ENCODE measurements at regions not wholly inside any gene's neighbourhood (a gene's known extent, or its start where the extent isn't known, plus 50 kb on each side); places are given as distances from the start of the nearest gene placed in this dataset.
"Not testable (repeated sequence)": the region's sequence is repeated elsewhere in the genome, so short reads cannot be mapped to it uniquely, and the experiment has no call there.

DNA sequence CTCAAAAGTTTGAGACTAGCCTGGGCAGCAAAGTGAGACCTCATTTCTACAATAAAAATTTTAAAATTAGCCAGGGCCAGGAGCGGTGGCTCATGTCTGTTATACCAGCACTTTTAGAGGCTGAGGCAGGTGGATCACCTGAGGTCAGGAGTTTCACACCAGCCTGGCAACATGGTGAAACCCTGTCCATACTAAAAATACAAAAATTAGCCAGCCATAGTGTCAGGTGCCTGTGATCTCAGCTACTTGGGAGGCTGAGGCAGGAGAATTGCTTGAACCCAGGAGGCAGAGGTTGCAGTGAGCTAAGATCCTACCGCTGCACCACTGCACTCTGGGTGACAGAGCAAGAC is 85.1 kb upstream of the MAP4 start:
- peaks cover 18% of the 10 kb centered on the region for H3K4me1 ChIP-seq (replicated peaks)
- H3K27ac ChIP-seq: peak overlapping the region; percentile 60; the same call in 1 of the 2 replicates
- H3K27me3 ChIP-seq (replicated peaks); H3K4me3 ChIP-seq; H3K36me3 ChIP-seq; DNase-seq (ENCODE audit: low read depth in 1 of 2, low spot score in 2 of 2); H3K9me3 ChIP-seq (replicated peaks): not testable (repeated sequence)

- Histone ChIP-seq H3K27me3 (replicated peaks) (no peaks in the 10 kb centered on the region), H3K4me3 (no peak overlapping the region), H3K27ac (no peak overlapping the region), H3K36me3 (peaks cover 4% of the 10 kb centered on the region; the same call in 1 of the 2 replicates), H3K9me3 (replicated peaks) (no peaks in the 10 kb centered on the region), H3K4me1 (replicated peaks) (peaks cover 11% of the 10 kb centered on the region)
- no peak for DNase-seq (ENCODE audit: low read depth in 1 of 2, low spot score in 2 of 2)
These were observed 76.1 kb upstream of the MAP4 start for GRCh38 chr3:48092270-48092669.

- Histone ChIP-seq H3K27me3 (replicated peaks) (no peaks in the 10 kb centered on the region), H3K4me3 (no peak overlapping the region), H3K4me1 (replicated peaks) (peaks cover 30% of the 10 kb centered on the region), H3K36me3 (peaks cover 10% of the 10 kb centered on the region; the same call in 1 of the 2 replicates), H3K27ac (peak overlapping the region; percentile 95), H3K9me3 (replicated peaks) (no peaks in the 10 kb centered on the region)
- DNase-seq (ENCODE audit: low read depth in 1 of 2, low spot score in 2 of 2): peak in 1 of 2 experiments; percentile 44
These were observed 74.1 kb upstream of the MAP4 start for GRCh38 chr3:48090166-48090939.

DNA sequence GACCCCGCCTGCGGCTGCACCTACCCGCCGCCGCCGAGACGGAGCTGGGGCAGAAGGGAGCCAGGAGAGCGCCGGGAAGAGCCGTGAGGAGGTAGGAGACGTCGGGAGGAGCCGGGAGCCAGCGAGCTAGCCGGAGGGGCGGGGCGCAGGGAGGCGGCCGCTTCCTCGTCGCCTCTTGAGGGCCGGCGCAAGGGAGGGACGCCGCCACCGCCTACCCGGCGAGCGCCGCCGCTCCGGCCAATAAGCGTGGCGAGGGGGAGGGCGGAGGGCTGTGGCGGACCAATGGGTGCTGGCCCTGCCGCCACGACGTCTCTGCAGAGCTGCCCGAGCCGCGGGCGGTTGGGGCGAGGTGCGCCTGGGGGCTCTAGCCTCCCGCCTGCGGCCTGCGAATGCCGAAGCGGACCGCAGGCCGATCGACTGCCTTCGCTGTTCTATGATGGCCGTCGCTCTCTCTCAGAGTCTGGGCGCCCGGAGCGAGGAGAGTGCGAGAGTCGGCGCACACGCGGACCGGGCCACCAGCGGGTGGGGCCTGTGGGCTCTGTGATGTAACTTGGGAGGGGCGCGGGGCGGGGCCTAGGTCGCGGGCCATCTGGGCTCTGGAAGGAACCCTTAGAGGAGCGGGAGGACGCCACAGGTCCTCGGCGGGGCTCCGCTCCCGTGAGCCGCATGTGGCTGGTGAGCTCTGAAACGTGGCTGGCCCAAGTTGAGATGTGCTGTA is 72.7 kb upstream of the MAP4 start:
- no peaks in the 10 kb centered on the region for H3K9me3 ChIP-seq (replicated peaks)
- no peaks in the 10 kb centered on the region for H3K27me3 ChIP-seq (replicated peaks)
- peaks cover 11% of the 10 kb centered on the region; the same call in 1 of the 2 replicates for H3K36me3 ChIP-seq
- peak overlapping the region; percentile 95 for H3K27ac ChIP-seq
- peaks cover 30% of the 10 kb centered on the region for H3K4me1 ChIP-seq (replicated peaks)
- peak; percentile 96 to 99 for DNase-seq (ENCODE audit: low read depth in 1 of 2, low spot score in 2 of 2)
- peak overlapping the region; percentile 72 for H3K4me3 ChIP-seq

GRCh38 chr3:48088056-48088748 is 72.0 kb upstream of the MAP4 start:
- peak in 1 of 2 experiments; percentile 51 for DNase-seq (ENCODE audit: low read depth in 1 of 2, low spot score in 2 of 2)
- no peaks in the 10 kb centered on the region for H3K27me3 ChIP-seq (replicated peaks)
- peak overlapping the region; percentile 72 for H3K4me3 ChIP-seq
- peak overlapping the region; percentile 95 for H3K27ac ChIP-seq
- no peaks in the 10 kb centered on the region for H3K9me3 ChIP-seq (replicated peaks)
- peaks cover 18% of the 10 kb centered on the region; the same call in 1 of the 2 replicates for H3K36me3 ChIP-seq
- H3K4me1 ChIP-seq (replicated peaks): peaks cover 30% of the 10 kb centered on the region

GRCh38 chr3:48086705-48087104 is 70.5 kb upstream of the MAP4 start:
- H3K4me1 ChIP-seq (replicated peaks): peaks cover 34% of the 10 kb centered on the region
- H3K27ac ChIP-seq: peak overlapping the region; percentile 95
- peak overlapping the region; percentile 72 for H3K4me3 ChIP-seq
- no peaks in the 10 kb centered on the region for H3K27me3 ChIP-seq (replicated peaks)
- H3K36me3 ChIP-seq: peaks cover 26% of the 10 kb centered on the region
- no peaks in the 10 kb centered on the region for H3K9me3 ChIP-seq (replicated peaks)
- DNase-seq (ENCODE audit: low read depth in 1 of 2, low spot score in 2 of 2): peak in 1 of 2 experiments; percentile 65

DNA sequence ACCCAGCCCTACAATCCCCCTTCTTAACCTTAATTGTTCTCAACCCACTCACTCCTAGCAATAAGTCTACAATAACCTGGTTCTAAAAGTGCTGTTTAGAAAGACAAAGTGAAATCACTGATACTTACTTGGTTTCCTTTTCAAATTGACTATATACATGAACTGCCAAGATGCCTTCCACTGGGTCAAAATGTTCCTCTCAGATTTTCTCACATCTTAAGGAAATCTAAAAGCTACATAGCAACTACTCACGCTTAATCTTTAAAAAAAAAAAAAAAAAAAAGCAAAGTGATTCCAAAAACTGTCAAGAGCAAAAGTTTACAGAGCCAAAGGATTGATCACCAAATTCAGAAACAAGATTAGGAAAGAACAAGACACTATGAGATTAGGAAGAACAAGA is 68.7 kb upstream of the MAP4 start:
- DNase-seq (ENCODE audit: low read depth in 1 of 2, low spot score in 2 of 2): no peak
- Histone ChIP-seq H3K36me3 (peaks cover 37% of the 10 kb centered on the region), H3K27me3 (replicated peaks) (no peaks in the 10 kb centered on the region), H3K4me3 (no peak overlapping the region), H3K9me3 (replicated peaks) (no peaks in the 10 kb centered on the region), H3K27ac (no peak overlapping the region), H3K4me1 (replicated peaks) (peaks cover 27% of the 10 kb centered on the region)

GRCh38 chr3:48084170-48084569 is 68.0 kb upstream of the MAP4 start:
- Histone ChIP-seq H3K4me1 (replicated peaks) (peaks cover 23% of the 10 kb centered on the region), H3K36me3 (peaks cover 42% of the 10 kb centered on the region), H3K9me3 (replicated peaks) (no peaks in the 10 kb centered on the region), H3K27ac (no peak overlapping the region), H3K4me3 (no peak overlapping the region), H3K27me3 (replicated peaks) (no peaks in the 10 kb centered on the region)
- no peak for DNase-seq (ENCODE audit: low read depth in 1 of 2, low spot score in 2 of 2)

- no peak for DNase-seq (ENCODE audit: low read depth in 1 of 2, low spot score in 2 of 2)
- H3K36me3 ChIP-seq: peaks cover 51% of the 10 kb centered on the region
- H3K27ac ChIP-seq: no peak overlapping the region
These were observed 66.5 kb upstream of the MAP4 start for GRCh38 chr3:48082580-48083184.

DNA sequence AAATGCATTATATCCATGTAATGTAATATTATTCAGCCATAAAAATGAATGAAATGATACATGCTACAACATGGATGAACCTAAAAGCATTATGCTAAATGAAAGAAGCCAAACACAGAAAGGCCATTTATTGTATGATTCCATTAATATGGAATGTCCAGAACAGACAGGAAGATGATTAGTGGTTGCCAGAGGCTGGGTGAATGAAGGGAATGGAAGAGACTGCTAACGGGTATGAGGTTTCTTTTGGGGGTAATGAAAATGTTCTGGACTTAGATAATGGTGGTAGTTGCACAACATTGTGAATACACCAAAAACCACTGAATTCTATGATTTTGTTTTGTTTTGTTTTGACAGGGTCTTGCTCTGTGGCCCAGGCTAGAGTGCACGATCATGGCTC is 61.6 kb upstream of the MAP4 start:
- Histone ChIP-seq H3K4me1 (replicated peaks) (0 out of 2 replicates have a peak, but pooled peaks cover 3% of the 10 kb centered on the region), H3K27ac (no peak overlapping the region), H3K36me3 (peaks cover 41% of the 10 kb centered on the region), H3K27me3 (replicated peaks) (no peaks in the 10 kb centered on the region), H3K4me3 (no peak overlapping the region), H3K9me3 (replicated peaks) (no peaks in the 10 kb centered on the region)
- DNase-seq (ENCODE audit: low read depth in 1 of 2, low spot score in 2 of 2): no peak

More at GRCh38 chr3:48082580-48083184, 66.5 kb upstream of the MAP4 start:
- Histone ChIP-seq H3K4me1 (replicated peaks) (peaks cover 23% of the 10 kb centered on the region), H3K4me3 (no peak overlapping the region), H3K9me3 (replicated peaks) (no peaks in the 10 kb centered on the region), H3K27me3 (replicated peaks) (no peaks in the 10 kb centered on the region)

GRCh38 chr3:48070030-48070429 is 53.8 kb upstream of the MAP4 start:
- Histone ChIP-seq H3K27ac (no peak overlapping the region), H3K27me3 (replicated peaks) (no peaks in the 10 kb centered on the region), H3K9me3 (replicated peaks) (no peaks in the 10 kb centered on the region), H3K4me3 (no peak overlapping the region), H3K4me1 (replicated peaks) (no peaks in the 10 kb centered on the region), H3K36me3 (peaks cover 19% of the 10 kb centered on the region)
- no peak for DNase-seq (ENCODE audit: low read depth in 1 of 2, low spot score in 2 of 2)

- peaks cover 4% of the 10 kb centered on the region for H3K4me1 ChIP-seq (replicated peaks)
- no peak overlapping the region for H3K27ac ChIP-seq
- no peaks in the 10 kb centered on the region for H3K27me3 ChIP-seq (replicated peaks)
- H3K36me3 ChIP-seq: peaks cover 21% of the 10 kb centered on the region
- no peaks in the 10 kb centered on the region for H3K9me3 ChIP-seq (replicated peaks)
- no peak overlapping the region for H3K4me3 ChIP-seq
- no peak for DNase-seq (ENCODE audit: low read depth in 1 of 2, low spot score in 2 of 2)
These were observed 53.1 kb upstream of the MAP4 start for GRCh38 chr3:48069339-48069738.

DNA sequence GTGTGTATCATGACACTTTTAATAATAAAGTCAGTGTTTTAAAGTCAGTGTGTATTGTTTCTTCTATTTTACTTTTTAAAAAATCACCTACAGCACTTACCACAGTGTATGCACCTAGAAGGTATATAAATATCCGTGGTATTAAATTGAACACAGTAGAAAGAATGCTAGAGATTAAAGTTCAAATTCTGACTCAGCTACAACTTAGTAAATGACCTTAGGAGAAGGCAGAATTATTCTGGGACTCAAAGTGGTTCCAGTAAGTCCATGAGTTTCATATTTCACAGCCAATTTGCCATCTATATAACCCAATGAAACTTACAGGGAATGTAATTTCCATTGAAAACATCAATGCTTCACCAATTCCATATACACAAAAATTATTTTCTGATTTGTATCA is 52.7 kb upstream of the MAP4 start:
- Histone ChIP-seq H3K27ac (no peak overlapping the region), H3K9me3 (replicated peaks) (no peaks in the 10 kb centered on the region), H3K36me3 (peaks cover 22% of the 10 kb centered on the region), H3K27me3 (replicated peaks) (no peaks in the 10 kb centered on the region), H3K4me3 (no peak overlapping the region), H3K4me1 (replicated peaks) (peaks cover 9% of the 10 kb centered on the region)
- DNase-seq (ENCODE audit: low read depth in 1 of 2, low spot score in 2 of 2): no peak
